ENCODE measurements at regions not wholly inside any gene's neighbourhood (a gene's known extent, or its start where the extent isn't known, plus 50 kb on each side); places are given as distances from the start of the nearest gene placed in this dataset.

GRCh38 chr11:116329354-116330090 is 443.3 kb downstream of the BUD13 start:
- TF ChIP-seq CTCF (IDR thresholded peaks at IDR 0.05) (no peak), POLR2A (IDR thresholded peaks at IDR 0.05) (no peak)
